ENCODE measurements at regions not wholly inside any gene's neighbourhood (a gene's known extent, or its start where the extent isn't known, plus 50 kb on each side); places are given as distances from the start of the nearest gene placed in this dataset.

- TF ChIP-seq POLR2A (IDR thresholded peaks at IDR 0.05) (no peak), POLR2AphosphoS5 (IDR thresholded peaks at IDR 0.05) (no peak)
- no peak overlapping the region for H3K27ac ChIP-seq
- DNase-seq (ENCODE audit: low spot score in 2 of 2), result no peak
- no peaks in the 10 kb centered on the region for H3K4me1 ChIP-seq
- H3K4me3 ChIP-seq, result no peak overlapping the region
- H3K9me3 ChIP-seq, result peaks cover 0 to 9% of the 10 kb centered on the region in 2 donors
- intact Hi-C loops (cut with DNase I; ENCODE audit: low total_unique reads), result no loop called here
- H3K27me3 ChIP-seq, result peaks cover 0 to 43% of the 10 kb centered on the region in 2 donors
- no peaks in the 10 kb centered on the region for H3K36me3 ChIP-seq
Measured at GRCh38 chr7:157076466-157076865, 62.3 kb upstream of the UBE3C start.

- no peak overlapping the region for H3K4me3 ChIP-seq
- peaks cover 0 to 43% of the 10 kb centered on the region in 2 donors for H3K27me3 ChIP-seq
- H3K4me1 ChIP-seq, result no peaks in the 10 kb centered on the region
- no peaks in the 10 kb centered on the region for H3K36me3 ChIP-seq
- intact Hi-C loops (cut with DNase I; ENCODE audit: low total_unique reads), result no loop called here
- peaks cover 2 to 10% of the 10 kb centered on the region in 2 donors for H3K9me3 ChIP-seq
- no peak overlapping the region for H3K27ac ChIP-seq
- TF ChIP-seq POLR2AphosphoS5 (IDR thresholded peaks at IDR 0.05) (no peak), POLR2A (IDR thresholded peaks at IDR 0.05) (no peak), CTCF (IDR thresholded peaks at IDR 0.05) (no peak)
- DNase-seq (ENCODE audit: low spot score in 2 of 2), result no peak
Measured at GRCh38 chr7:157077021-157077420, 61.7 kb upstream of the UBE3C start.

- Histone ChIP-seq H3K4me1 (no peaks in the 10 kb centered on the region), H3K36me3 (no peaks in the 10 kb centered on the region), H3K27ac (no peak overlapping the region), H3K4me3 (no peak overlapping the region), H3K9me3 (peaks cover 9 to 19% of the 10 kb centered on the region in 2 donors), H3K27me3 (peaks cover 0 to 43% of the 10 kb centered on the region in 2 donors)
- no peak for DNase-seq (ENCODE audit: low spot score in 2 of 2)
- TF ChIP-seq CTCF (IDR thresholded peaks at IDR 0.05) (no peak), POLR2AphosphoS5 (IDR thresholded peaks at IDR 0.05) (no peak), POLR2A (IDR thresholded peaks at IDR 0.05) (no peak)
- intact Hi-C loops (cut with DNase I; ENCODE audit: low total_unique reads), result no loop called here
Measured at GRCh38 chr7:157077986-157078644, 60.6 kb upstream of the UBE3C start.

- peaks cover 0 to 43% of the 10 kb centered on the region in 2 donors for H3K27me3 ChIP-seq
- DNase-seq (ENCODE audit: low spot score in 2 of 2), result no peak
- peaks cover 19 to 28% of the 10 kb centered on the region in 2 donors for H3K9me3 ChIP-seq
- intact Hi-C loops (cut with DNase I; ENCODE audit: low total_unique reads), result no loop called here
- no peak overlapping the region for H3K4me3 ChIP-seq
- H3K4me1 ChIP-seq, result no peaks in the 10 kb centered on the region
- TF ChIP-seq POLR2A (IDR thresholded peaks at IDR 0.05) (no peak), CTCF (IDR thresholded peaks at IDR 0.05) (no peak), POLR2AphosphoS5 (IDR thresholded peaks at IDR 0.05) (no peak)
- H3K27ac ChIP-seq, result no peak overlapping the region
- H3K36me3 ChIP-seq, result no peaks in the 10 kb centered on the region
Measured at GRCh38 chr7:157079116-157079515, 59.6 kb upstream of the UBE3C start.

- TF ChIP-seq POLR2A (IDR thresholded peaks at IDR 0.05), result no peak
- no peak for TF ChIP-seq CTCF (IDR thresholded peaks at IDR 0.05)
- no peak for TF ChIP-seq POLR2AphosphoS5 (IDR thresholded peaks at IDR 0.05)
- no peaks in the 10 kb centered on the region for H3K4me1 ChIP-seq
- peaks cover 30 to 39% of the 10 kb centered on the region in 2 donors for H3K9me3 ChIP-seq
- no peaks in the 10 kb centered on the region for H3K36me3 ChIP-seq
- DNase-seq (ENCODE audit: low spot score in 2 of 2), result no peak
- intact Hi-C loops (cut with DNase I; ENCODE audit: low total_unique reads), result no loop called here
- H3K4me3 ChIP-seq, result no peak overlapping the region
- peaks cover 0 to 43% of the 10 kb centered on the region in 2 donors for H3K27me3 ChIP-seq
- H3K27ac ChIP-seq, result no peak overlapping the region
Measured at GRCh38 chr7:157080111-157080730, 58.5 kb upstream of the UBE3C start.

Measured in breast epithelium (tissue), 4 donors.